ENCODE measurements at regions not wholly inside any gene's neighbourhood (a gene's known extent, or its start where the extent isn't known, plus 50 kb on each side); places are given as distances from the start of the nearest gene placed in this dataset.

DNA sequence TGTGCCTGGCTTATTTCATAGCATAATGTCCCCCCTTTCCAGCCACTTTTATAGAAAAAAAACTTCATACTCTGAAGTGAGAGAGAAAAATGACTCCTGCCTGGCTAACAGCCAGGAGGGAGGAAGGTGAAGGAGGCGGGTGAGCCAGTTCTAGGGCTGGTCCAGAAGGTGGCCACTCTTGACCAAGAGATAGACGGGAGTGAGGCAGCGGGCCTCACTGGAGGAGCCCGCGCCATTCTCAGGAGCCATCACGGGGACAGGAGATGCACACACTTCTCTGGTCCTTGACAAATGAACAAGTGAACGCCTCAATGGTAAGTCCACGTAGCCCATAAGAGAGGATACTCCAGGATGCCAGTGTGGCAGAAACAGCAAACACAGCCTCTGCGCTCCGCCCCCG, 231.4 kb downstream of the UQCRFS1 start:
- TF ChIP-seq POLR2A (IDR thresholded peaks at IDR 0.05), result no peak
- TF ChIP-seq, protein P1, sequence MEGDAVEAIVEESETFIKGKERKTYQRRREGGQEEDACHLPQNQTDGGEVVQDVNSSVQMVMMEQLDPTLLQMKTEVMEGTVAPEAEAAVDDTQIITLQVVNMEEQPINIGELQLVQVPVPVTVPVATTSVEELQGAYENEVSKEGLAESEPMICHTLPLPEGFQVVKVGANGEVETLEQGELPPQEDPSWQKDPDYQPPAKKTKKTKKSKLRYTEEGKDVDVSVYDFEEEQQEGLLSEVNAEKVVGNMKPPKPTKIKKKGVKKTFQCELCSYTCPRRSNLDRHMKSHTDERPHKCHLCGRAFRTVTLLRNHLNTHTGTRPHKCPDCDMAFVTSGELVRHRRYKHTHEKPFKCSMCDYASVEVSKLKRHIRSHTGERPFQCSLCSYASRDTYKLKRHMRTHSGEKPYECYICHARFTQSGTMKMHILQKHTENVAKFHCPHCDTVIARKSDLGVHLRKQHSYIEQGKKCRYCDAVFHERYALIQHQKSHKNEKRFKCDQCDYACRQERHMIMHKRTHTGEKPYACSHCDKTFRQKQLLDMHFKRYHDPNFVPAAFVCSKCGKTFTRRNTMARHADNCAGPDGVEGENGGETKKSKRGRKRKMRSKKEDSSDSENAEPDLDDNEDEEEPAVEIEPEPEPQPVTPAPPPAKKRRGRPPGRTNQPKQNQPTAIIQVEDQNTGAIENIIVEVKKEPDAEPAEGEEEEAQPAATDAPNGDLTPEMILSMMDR (IDR thresholded peaks at IDR 0.05 in 4 of 5, conservative IDR thresholded peaks at IDR 0.05 in 1 of 5), result no peak

Measured in gastrocnemius medialis (tissue), 4 donors.